Heart left ventricle (tissue), 13 donors: ENCODE measurements at regions not wholly inside any gene's neighbourhood (a gene's known extent, or its start where the extent isn't known, plus 50 kb on each side); places are given as distances from the start of the nearest gene placed in this dataset.

Experiments
- POLR2A ChIP-seq, 2 donors: fragments of 450-650 bp; IDR thresholded peaks; one replicate each; pipeline ENCODE4 v1.6.1; 2017; ENCODE audit warnings: antibody characterized with exemption in 2 of 2, mild to moderate bottlenecking in 2 of 2, moderate library complexity in 2 of 2
- TF ChIP-seq, protein P1 (sequence below), 12 donors: fragments of 200-600 bp; sonication (generic) in 4 of 12; IDR thresholded peaks; one replicate each; pipeline versions ENCODE4 v1.5.0 to v1.8.0; 2018 to 2022; ENCODE audit warnings: antibody characterized with exemption in 12 of 12, mild to moderate bottlenecking in 5 of 12
- donor health status: ischemic (EF 13 %, LVEDD 7.1; RV severe dilation, severe dysfunction).
- donor health status: DM: no; HTN: yes; CAD: no.
- donor health status: DM: no; HTN: no; CAD: no.
- donor health status: ischemic (EF 25% LVEDD 6.9; RV normal size, moderate dysfunction).
- donor health status: ischemic (EF 25% LVEDD 5.7; RV mildly dilated, moderate dysfunction).
- donor health status: ischemic (EF 35%, LVEDD 5.7; RV mildly dilated, moderate dysfunction).
- donor health status: nonischemic (EF 11% LVEDD 7.7; RV severe dilation, severe dysfunction).
- donor health status: DM: yes; HTN: yes; CAD: no.
- donor health status: PGD.
- donor health status: ischemic (EF 29% LVEDD 5.4; RV normal size, mild dysfunction).
- donor health status: nonischemic (EF 23%, LVEDD 6.1; RV moderate dilation, normal function).

- TF ChIP-seq POLR2A (IDR thresholded peaks at IDR 0.05) = no peak
- TF ChIP-seq, protein P1, sequence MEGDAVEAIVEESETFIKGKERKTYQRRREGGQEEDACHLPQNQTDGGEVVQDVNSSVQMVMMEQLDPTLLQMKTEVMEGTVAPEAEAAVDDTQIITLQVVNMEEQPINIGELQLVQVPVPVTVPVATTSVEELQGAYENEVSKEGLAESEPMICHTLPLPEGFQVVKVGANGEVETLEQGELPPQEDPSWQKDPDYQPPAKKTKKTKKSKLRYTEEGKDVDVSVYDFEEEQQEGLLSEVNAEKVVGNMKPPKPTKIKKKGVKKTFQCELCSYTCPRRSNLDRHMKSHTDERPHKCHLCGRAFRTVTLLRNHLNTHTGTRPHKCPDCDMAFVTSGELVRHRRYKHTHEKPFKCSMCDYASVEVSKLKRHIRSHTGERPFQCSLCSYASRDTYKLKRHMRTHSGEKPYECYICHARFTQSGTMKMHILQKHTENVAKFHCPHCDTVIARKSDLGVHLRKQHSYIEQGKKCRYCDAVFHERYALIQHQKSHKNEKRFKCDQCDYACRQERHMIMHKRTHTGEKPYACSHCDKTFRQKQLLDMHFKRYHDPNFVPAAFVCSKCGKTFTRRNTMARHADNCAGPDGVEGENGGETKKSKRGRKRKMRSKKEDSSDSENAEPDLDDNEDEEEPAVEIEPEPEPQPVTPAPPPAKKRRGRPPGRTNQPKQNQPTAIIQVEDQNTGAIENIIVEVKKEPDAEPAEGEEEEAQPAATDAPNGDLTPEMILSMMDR (IDR thresholded peaks at IDR 0.05) = no peak
These were observed 242.8 kb upstream of the DKK2 start for GRCh38 chr4:107278791-107279483.
